ENCODE measurements at regions not wholly inside any gene's neighbourhood (a gene's known extent, or its start where the extent isn't known, plus 50 kb on each side); places are given as distances from the start of the nearest gene placed in this dataset.

- TF ChIP-seq EZH2phosphoT487 (IDR thresholded peaks at IDR 0.05; ENCODE audit: unreplicated experiment) (no peak), CTCF (conservative IDR thresholded peaks at IDR 0.05; ENCODE audit: low read depth in 2 of 2) (no peak), ZNF114 (CRISPR knock-in tag; IDR thresholded peaks at IDR 0.05) (no peak)
- no peak overlapping the region for H3K27ac ChIP-seq (ENCODE audit: low read depth)
- H3K79me2 ChIP-seq (replicated peaks; ENCODE audit: insufficient read depth): no peaks in the 10 kb centered on the region
- Mint-ChIP-seq H3K36me3 (ENCODE audit: low read depth) (no peaks in the 10 kb centered on the region), H3K27me3 (ENCODE audit: insufficient read depth, low read depth, poor library complexity) (peaks cover 2% of the 10 kb centered on the region), H3K9me3 (no peaks in the 10 kb centered on the region), H3K4me1 (peaks cover 1% of the 10 kb centered on the region; the same call in 1 of the 3 replicates), H3K27ac (no peak overlapping the region), H3K4me3 (no peak overlapping the region)
- no peak overlapping the region for H3K4me3 ChIP-seq
- no peaks in the 10 kb centered on the region for H3F3A ChIP-seq (replicated peaks; ENCODE audit: low read depth)
- no peak overlapping the region for H2AFZ ChIP-seq
- 0 out of 2 replicates have a peak, but pooled peaks cover 6% of the 10 kb centered on the region for H3K9me2 ChIP-seq (ENCODE audit: insufficient read depth)
- no peaks in the 10 kb centered on the region for H3K36me3 ChIP-seq (ENCODE audit: insufficient read depth)
- no peaks in the 10 kb centered on the region for H4K20me1 ChIP-seq (replicated peaks; ENCODE audit: insufficient read depth)
- H3K4me1 ChIP-seq (ENCODE audit: insufficient read depth): no peaks in the 10 kb centered on the region
- H3K27me3 ChIP-seq (ENCODE audit: insufficient read depth): no peaks in the 10 kb centered on the region
- DNase-seq (ENCODE audit: low spot score) (no peak), ATAC-seq (no peak)
- H3K4me2 ChIP-seq: no peak overlapping the region
These were observed 299.1 kb upstream of the AMIGO2 start for GRCh38 chr12:47378907-47379306.

GRCh38 chr12:47378222-47378582 is 298.4 kb upstream of the AMIGO2 start:
- Histone ChIP-seq H4K20me1 (replicated peaks; ENCODE audit: insufficient read depth) (no peaks in the 10 kb centered on the region), H3K27ac (ENCODE audit: low read depth) (no peak overlapping the region), H3F3A (replicated peaks; ENCODE audit: low read depth) (no peaks in the 10 kb centered on the region), H3K4me2 (no peak overlapping the region), H3K4me3 (no peak overlapping the region), H3K9me2 (ENCODE audit: insufficient read depth) (0 out of 2 replicates have a peak, but pooled peaks cover 6% of the 10 kb centered on the region), H3K4me1 (ENCODE audit: insufficient read depth) (no peaks in the 10 kb centered on the region), H3K79me2 (replicated peaks; ENCODE audit: insufficient read depth) (no peaks in the 10 kb centered on the region), H3K27me3 (ENCODE audit: insufficient read depth) (no peaks in the 10 kb centered on the region), H2AFZ (peak overlapping the region; percentile 56; the same call in 1 of the 2 replicates), H3K36me3 (ENCODE audit: insufficient read depth) (no peaks in the 10 kb centered on the region)
- no peak for ATAC-seq
- Mint-ChIP-seq H3K36me3 (ENCODE audit: low read depth) (no peaks in the 10 kb centered on the region), H3K4me1 (no peaks in the 10 kb centered on the region), H3K27me3 (ENCODE audit: insufficient read depth, low read depth, poor library complexity) (peaks cover 2% of the 10 kb centered on the region), H3K4me3 (no peak overlapping the region), H3K27ac (no peak overlapping the region), H3K9me3 (no peaks in the 10 kb centered on the region)
- DNase-seq (ENCODE audit: low spot score): no peak
- TF ChIP-seq POLR2AphosphoS5 (IDR thresholded peaks at IDR 0.05; ENCODE audit: low read depth) (no peak), EZH2 (IDR thresholded peaks at IDR 0.05; ENCODE audit: low read depth, unreplicated experiment) (no peak), CREB1 (CRISPR knock-in tag; IDR thresholded peaks at IDR 0.05; ENCODE audit: low read depth) (no peak), JUNB (IDR thresholded peaks at IDR 0.05; ENCODE audit: unreplicated experiment) (no peak), EZH2phosphoT487 (IDR thresholded peaks at IDR 0.05; ENCODE audit: unreplicated experiment) (no peak), ZNF462 (CRISPR knock-in tag; IDR thresholded peaks at IDR 0.05) (no peak), REST (IDR thresholded peaks at IDR 0.05; ENCODE audit: unreplicated experiment) (no peak)

Data from GM23338 (cell line).